GM19397 (cell line): ENCODE measurements at regions not wholly inside any gene's neighbourhood (a gene's known extent, or its start where the extent isn't known, plus 50 kb on each side); places are given as distances from the start of the nearest gene placed in this dataset.

ENCODE experiments used
- ATAC-seq: cut with Tn5 transposase; IDR thresholded peaks from one replicate; pipeline ENCODE4 v1.9.1; 2021; ENCODE audit warnings: mild to moderate bottlenecking, moderate library complexity; ENCODE audit not compliant: unreplicated experiment

- ATAC-seq: no peak
Measured at GRCh38 chr7:25762511-25763462, 389.2 kb upstream of the NFE2L3 start.

GRCh38 chr7:25763463-25763860, 388.5 kb upstream of the NFE2L3 start:
- no peak for ATAC-seq

GRCh38 chr7:25765110-25765655, 386.8 kb upstream of the NFE2L3 start:
- ATAC-seq: no peak

GRCh38 chr7:25770235-25770634, 381.8 kb upstream of the NFE2L3 start:
- ATAC-seq: no peak

- no peak for ATAC-seq
Measured at GRCh38 chr7:25770670-25771069, 381.3 kb upstream of the NFE2L3 start.

- ATAC-seq: no peak
Measured at GRCh38 chr7:25771491-25771890, 380.5 kb upstream of the NFE2L3 start.

- ATAC-seq: no peak
Measured at GRCh38 chr7:25772802-25773201, 379.2 kb upstream of the NFE2L3 start.

GRCh38 chr7:25774675-25775074, 377.3 kb upstream of the NFE2L3 start:
- no peak for ATAC-seq

- ATAC-seq: no peak
Measured at GRCh38 chr7:25775570-25775969, 376.4 kb upstream of the NFE2L3 start.

- ATAC-seq: no peak
Measured at GRCh38 chr7:25775999-25776743, 375.8 kb upstream of the NFE2L3 start.

- ATAC-seq: no peak
Measured at GRCh38 chr7:25776744-25777123, 375.3 kb upstream of the NFE2L3 start.

GRCh38 chr7:25777969-25778708, 373.9 kb upstream of the NFE2L3 start:
- no peak for ATAC-seq

GRCh38 chr7:25779002-25779546, 372.9 kb upstream of the NFE2L3 start:
- no peak for ATAC-seq

GRCh38 chr7:25780904-25781303, 371.1 kb upstream of the NFE2L3 start:
- ATAC-seq: no peak

GRCh38 chr7:25781704-25782103, 370.3 kb upstream of the NFE2L3 start:
- no peak for ATAC-seq

- no peak for ATAC-seq
Measured at GRCh38 chr7:25786936-25787335, 365.1 kb upstream of the NFE2L3 start.

GRCh38 chr7:25787336-25787735, 364.7 kb upstream of the NFE2L3 start:
- no peak for ATAC-seq

GRCh38 chr7:25788371-25788770, 363.6 kb upstream of the NFE2L3 start:
- no peak for ATAC-seq

- ATAC-seq: no peak
Measured at GRCh38 chr7:25788961-25789620, 362.9 kb upstream of the NFE2L3 start.
